Keratinocyte (primary cell): ENCODE measurements at regions not wholly inside any gene's neighbourhood (a gene's known extent, or its start where the extent isn't known, plus 50 kb on each side); places are given as distances from the start of the nearest gene placed in this dataset.

Experiments
- DNase-seq: peaks from one replicate; pipeline ENCODE4 v3.0.0-alpha.2; 2011; ENCODE audit warnings: low read depth, missing footprints, low spot score
- FAIRE-seq: peaks from 2 replicates; lab custom pipeline; 2011; peaks lifted over from hg19 to GRCh38; lab: Jason Lieb, UNC
- H2AFZ ChIP-seq: 2 replicates; pipeline ENCODE4 v1.6.0; 2012; ENCODE audit warnings: low read length, control low read depth, inconsistent platforms; ENCODE audit not compliant: control insufficient read depth
- H3K27ac ChIP-seq: 2 replicates; pipeline ENCODE4 v1.5.1; 2011; ENCODE audit warnings: low read length; ENCODE audit not compliant: control insufficient read depth, insufficient read depth
- H3K27me3 ChIP-seq: 3 replicates; pipeline ENCODE4 v1.6.0; 2011; ENCODE audit warnings: low read length; ENCODE audit not compliant: control insufficient read depth, insufficient read depth; ENCODE audit errors: extremely low read depth
- H3K36me3 ChIP-seq, 2 experiments: 2 replicates in 1 of 2; 3 replicates in 1 of 2; pipeline ENCODE4 v1.5.1; 2011; ENCODE audit warnings: low read length in 2 of 2, mild to moderate bottlenecking in 1 of 2; ENCODE audit not compliant: control insufficient read depth in 2 of 2, insufficient read depth in 2 of 2; ENCODE audit errors: extremely low read depth in 1 of 2
- H3K4me1 ChIP-seq: 3 replicates; pipeline ENCODE4 v1.5.1; 2011; ENCODE audit warnings: low read length; ENCODE audit not compliant: control insufficient read depth, insufficient read depth; ENCODE audit errors: extremely low read depth
- H3K4me2 ChIP-seq: 3 replicates; pipeline ENCODE4 v1.6.0; 2011; ENCODE audit warnings: low read depth, low read length; ENCODE audit not compliant: control insufficient read depth, insufficient read depth; ENCODE audit errors: extremely low read depth
- H3K4me3 ChIP-seq, 3 experiments: fragments of 200-600 bp in 1 of 3; sonication (generic) in 1 of 3; 2 replicates in 2 of 3; 3 replicates in 1 of 3; pipeline ENCODE4 v1.5.1; 2011 to 2016; ENCODE audit warnings: low read length in 3 of 3, mild to moderate bottlenecking in 3 of 3, control low read depth in 2 of 3, inconsistent platforms in 1 of 3, low read depth in 1 of 3, mixed read lengths in 1 of 3, mixed run types in 1 of 3, moderate library complexity in 1 of 3; ENCODE audit not compliant: control insufficient read depth in 2 of 3, insufficient read depth in 2 of 3; ENCODE audit errors: extremely low read depth in 1 of 3
- H3K79me2 ChIP-seq: 2 replicates; pipeline ENCODE4 v1.6.0; 2012; ENCODE audit warnings: low read length; ENCODE audit not compliant: control insufficient read depth, insufficient read depth
- H3K9ac ChIP-seq: 3 replicates; pipeline ENCODE4 v1.6.0; 2011; ENCODE audit warnings: low read length; ENCODE audit not compliant: control insufficient read depth, insufficient read depth; ENCODE audit errors: extremely low read depth
- H3K9me1 ChIP-seq: 3 replicates; pipeline ENCODE4 v1.6.0; 2011; ENCODE audit warnings: low read length; ENCODE audit not compliant: control insufficient read depth, insufficient read depth; ENCODE audit errors: extremely low read depth
- H3K9me3 ChIP-seq: 2 replicates; pipeline ENCODE4 v1.5.1; 2012; ENCODE audit warnings: low read depth, low read length; ENCODE audit not compliant: control insufficient read depth
- H4K20me1 ChIP-seq: 3 replicates; pipeline ENCODE4 v1.6.0; 2011; ENCODE audit warnings: low read length; ENCODE audit not compliant: control insufficient read depth, insufficient read depth; ENCODE audit errors: extremely low read depth
- CTCF ChIP-seq, 3 experiments: IDR thresholded peaks in 1 of 3; conservative IDR thresholded peaks in 1 of 3; optimal IDR thresholded peaks in 1 of 3; 2 replicates in 2 of 3; 3 replicates in 1 of 3; pipeline versions ENCODE3 to v1.5.1; 2011; ENCODE audit warnings: low read length in 3 of 3, mild to moderate bottlenecking in 3 of 3, moderate library complexity in 2 of 3, control low read depth in 1 of 3, inconsistent platforms in 1 of 3; ENCODE audit not compliant: insufficient read depth in 2 of 3; ENCODE audit errors: extremely low read depth in 1 of 3
- EZH2 ChIP-seq: IDR thresholded peaks from one replicate; pipeline ENCODE4 v1.6.1; 2012; ENCODE audit warnings: inconsistent platforms, mild to moderate bottlenecking, low read length, moderate library complexity
- dilution Hi-C: fragments of 300-500 bp; cut with MboI; formaldehyde crosslinking; loops from one replicate; pipeline ENCODE4 v1.7.0; 2020; ENCODE audit warnings: low sequenced_read_pairs; ENCODE audit not compliant: extremely low pct_ligation_motif_present

- FAIRE-seq, result no peak
- H3K4me3 ChIP-seq, result no peak overlapping the region
- no peak overlapping the region for H3K4me2 ChIP-seq
- no peak overlapping the region for H3K9ac ChIP-seq
- no peak overlapping the region for H2AFZ ChIP-seq
- DNase-seq, result no peak
- dilution Hi-C loops, result no loop called here
- H3K9me3 ChIP-seq, result no peaks in the 10 kb centered on the region
- no peaks in the 10 kb centered on the region for H3K79me2 ChIP-seq
- H4K20me1 ChIP-seq, result no peaks in the 10 kb centered on the region
- H3K4me1 ChIP-seq, result no peaks in the 10 kb centered on the region
- no peaks in the 10 kb centered on the region for H3K9me1 ChIP-seq
- H3K36me3 ChIP-seq, result no peaks in the 10 kb centered on the region
- no peak overlapping the region for H3K27ac ChIP-seq
- no peaks in the 10 kb centered on the region for H3K27me3 ChIP-seq
- TF ChIP-seq EZH2 (no peak), CTCF (optimal IDR thresholded peaks at IDR 0.05 in 1 of 3, IDR thresholded peaks at IDR 0.05 in 1 of 3, conservative IDR thresholded peaks at IDR 0.05 in 1 of 3; ENCODE audit: extremely low read depth in 1 of 3, insufficient read depth in 2 of 3, low read length in 3 of 3) (no peak)
These were observed 345.2 kb upstream of the CCDC196 start for GRCh38 chr14:66140963-66141362.

- Histone ChIP-seq H3K9me1 (no peaks in the 10 kb centered on the region), H3K79me2 (no peaks in the 10 kb centered on the region), H3K4me2 (no peak overlapping the region), H3K9me3 (no peaks in the 10 kb centered on the region), H3K36me3 (no peaks in the 10 kb centered on the region), H3K4me1 (no peaks in the 10 kb centered on the region), H3K4me3 (no peak overlapping the region), H3K9ac (no peak overlapping the region), H3K27ac (no peak overlapping the region), H3K27me3 (no peaks in the 10 kb centered on the region), H4K20me1 (no peaks in the 10 kb centered on the region), H2AFZ (no peak overlapping the region)
- DNase-seq, result no peak
- TF ChIP-seq EZH2 (no peak), CTCF (optimal IDR thresholded peaks at IDR 0.05 in 1 of 3, IDR thresholded peaks at IDR 0.05 in 1 of 3, conservative IDR thresholded peaks at IDR 0.05 in 1 of 3; ENCODE audit: extremely low read depth in 1 of 3, insufficient read depth in 2 of 3, low read length in 3 of 3) (no peak)
- dilution Hi-C loops, result no loop called here
- FAIRE-seq, result no peak
These were observed 344.4 kb upstream of the CCDC196 start for GRCh38 chr14:66141733-66142132.
